ENCODE measurements at regions not wholly inside any gene's neighbourhood (a gene's known extent, or its start where the extent isn't known, plus 50 kb on each side); places are given as distances from the start of the nearest gene placed in this dataset.

- ChIA-PET POLR2A (no interaction called here), CTCF (interaction anchor here (0.6 kb wide), 1 partner anchor 345 kb away, joined by 3 read pairs; no protein-coding TSS in a partner anchor)
- H3K36me3 Mint-ChIP-seq (ENCODE audit: low read depth) = no peaks in the 10 kb centered on the region
- H3K27ac Mint-ChIP-seq = no peak overlapping the region
- H3K9me3 Mint-ChIP-seq (ENCODE audit: low read depth) = peaks cover 4% of the 10 kb centered on the region
- intact Hi-C loops (cut with DNase I, micrococcal nuclease) = no loop called here
- no peaks in the 10 kb centered on the region for H3K4me1 Mint-ChIP-seq
- no peak overlapping the region for H3K4me3 Mint-ChIP-seq
- H3K27me3 Mint-ChIP-seq = peaks cover 29% of the 10 kb centered on the region
- DNase-seq (no peak), ATAC-seq (no peak)
These were observed 80.0 kb downstream of the GALR1 start for GRCh38 chr18:77329651-77330050.

DNA sequence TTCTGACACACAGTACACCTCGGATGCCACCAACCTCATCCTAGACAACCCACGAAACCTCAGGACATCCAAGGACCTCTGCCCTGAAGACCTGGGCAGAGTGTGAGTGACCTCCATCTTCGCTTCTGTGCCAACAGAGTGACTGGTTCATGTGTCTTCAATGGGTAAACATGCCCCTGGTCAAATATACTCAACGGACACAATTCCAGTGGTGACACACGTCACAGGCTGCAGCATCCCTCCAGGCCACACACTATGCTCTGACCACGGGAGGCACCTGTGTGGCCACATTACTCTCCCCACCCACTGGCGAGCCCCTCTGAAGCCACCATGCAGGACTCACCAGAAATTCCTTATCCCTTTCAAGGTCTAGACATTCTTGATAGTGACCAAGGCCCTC lies 85.2 kb downstream of the GALR1 start:
- ATAC-seq = no peak
- CTCF ChIA-PET = no interaction called here
- intact Hi-C loops (cut with DNase I, micrococcal nuclease) = no loop called here
- POLR2A ChIA-PET = no interaction called here
- Mint-ChIP-seq H3K27me3 (peaks cover 26% of the 10 kb centered on the region), H3K9me3 (ENCODE audit: low read depth) (no peaks in the 10 kb centered on the region), H3K27ac (no peak overlapping the region), H3K36me3 (ENCODE audit: low read depth) (no peaks in the 10 kb centered on the region), H3K4me3 (no peak overlapping the region), H3K4me1 (no peaks in the 10 kb centered on the region)
- no peak for DNase-seq

- H3K4me3 Mint-ChIP-seq = no peak overlapping the region
- ChIA-PET CTCF (interaction anchor here (0.7 kb wide), 1 partner anchor 12 kb away, joined by 3 read pairs; no protein-coding TSS in a partner anchor), POLR2A (no interaction called here)
- intact Hi-C loops (cut with DNase I, micrococcal nuclease) = no loop called here
- DNase-seq (no peak), ATAC-seq (no peak)
- no peaks in the 10 kb centered on the region for H3K4me1 Mint-ChIP-seq
- no peak overlapping the region for H3K27ac Mint-ChIP-seq
- no peaks in the 10 kb centered on the region for H3K36me3 Mint-ChIP-seq (ENCODE audit: low read depth)
- no peaks in the 10 kb centered on the region for H3K9me3 Mint-ChIP-seq (ENCODE audit: low read depth)
- peaks cover 26% of the 10 kb centered on the region for H3K27me3 Mint-ChIP-seq
These were observed 88.0 kb downstream of the GALR1 start for GRCh38 chr18:77337604-77338003.

GRCh38 chr18:77339093-77339492 lies 89.4 kb downstream of the GALR1 start:
- Mint-ChIP-seq H3K36me3 (ENCODE audit: low read depth) (no peaks in the 10 kb centered on the region), H3K27ac (no peak overlapping the region), H3K4me1 (no peaks in the 10 kb centered on the region), H3K9me3 (ENCODE audit: low read depth) (no peaks in the 10 kb centered on the region), H3K27me3 (peaks cover 17% of the 10 kb centered on the region), H3K4me3 (no peak overlapping the region)
- ChIA-PET CTCF (no interaction called here), POLR2A (no interaction called here)
- DNase-seq = no peak
- intact Hi-C loops (cut with DNase I, micrococcal nuclease) = no loop called here
- no peak for ATAC-seq

GRCh38 chr18:77339623-77340022 lies 90.0 kb downstream of the GALR1 start:
- ATAC-seq (no peak), DNase-seq (no peak)
- ChIA-PET POLR2A (no interaction called here), CTCF (interaction anchor here (0.5 kb wide), 1 partner anchor 941 kb away, joined by 3 read pairs; no protein-coding TSS in a partner anchor)
- Mint-ChIP-seq H3K27ac (no peak overlapping the region), H3K4me3 (no peak overlapping the region), H3K27me3 (peaks cover 15% of the 10 kb centered on the region), H3K4me1 (no peaks in the 10 kb centered on the region), H3K36me3 (ENCODE audit: low read depth) (no peaks in the 10 kb centered on the region), H3K9me3 (ENCODE audit: low read depth) (no peaks in the 10 kb centered on the region)
- intact Hi-C loops (cut with DNase I, micrococcal nuclease) = no loop called here

- ChIA-PET POLR2A (no interaction called here), CTCF (no interaction called here)
- Mint-ChIP-seq H3K4me1 (no peaks in the 10 kb centered on the region), H3K9me3 (ENCODE audit: low read depth) (no peaks in the 10 kb centered on the region), H3K27me3 (peaks cover 10% of the 10 kb centered on the region), H3K4me3 (no peak overlapping the region), H3K27ac (no peak overlapping the region), H3K36me3 (ENCODE audit: low read depth) (no peaks in the 10 kb centered on the region)
- ATAC-seq (no peak), DNase-seq (no peak)
- intact Hi-C loops (cut with DNase I, micrococcal nuclease) = no loop called here
These were observed 91.2 kb downstream of the GALR1 start for GRCh38 chr18:77340815-77341214.

GRCh38 chr18:77341527-77342325 lies 92.1 kb downstream of the GALR1 start:
- ATAC-seq = no peak
- H3K4me3 Mint-ChIP-seq = no peak overlapping the region
- peaks cover 6% of the 10 kb centered on the region for H3K27me3 Mint-ChIP-seq
- POLR2A ChIA-PET = no interaction called here
- H3K36me3 Mint-ChIP-seq (ENCODE audit: low read depth) = no peaks in the 10 kb centered on the region
- CTCF ChIA-PET = interaction anchor here (0.6 kb wide), 1 partner anchor 538 kb away, joined by 3 read pairs; no protein-coding TSS in a partner anchor
- intact Hi-C loops (cut with DNase I, micrococcal nuclease) = no loop called here
- no peak for DNase-seq
- H3K27ac Mint-ChIP-seq = no peak overlapping the region
- no peaks in the 10 kb centered on the region for H3K9me3 Mint-ChIP-seq (ENCODE audit: low read depth)
- H3K4me1 Mint-ChIP-seq = no peaks in the 10 kb centered on the region

- Mint-ChIP-seq H3K36me3 (ENCODE audit: low read depth) (no peaks in the 10 kb centered on the region), H3K27me3 (peaks cover 6% of the 10 kb centered on the region), H3K27ac (no peak overlapping the region), H3K4me1 (no peaks in the 10 kb centered on the region), H3K4me3 (no peak overlapping the region), H3K9me3 (ENCODE audit: low read depth) (no peaks in the 10 kb centered on the region)
- ChIA-PET POLR2A (no interaction called here), CTCF (no interaction called here)
- DNase-seq (no peak), ATAC-seq (no peak)
- intact Hi-C loops (cut with DNase I, micrococcal nuclease) = no loop called here
These were observed 93.1 kb downstream of the GALR1 start for GRCh38 chr18:77342736-77343135.

DNA sequence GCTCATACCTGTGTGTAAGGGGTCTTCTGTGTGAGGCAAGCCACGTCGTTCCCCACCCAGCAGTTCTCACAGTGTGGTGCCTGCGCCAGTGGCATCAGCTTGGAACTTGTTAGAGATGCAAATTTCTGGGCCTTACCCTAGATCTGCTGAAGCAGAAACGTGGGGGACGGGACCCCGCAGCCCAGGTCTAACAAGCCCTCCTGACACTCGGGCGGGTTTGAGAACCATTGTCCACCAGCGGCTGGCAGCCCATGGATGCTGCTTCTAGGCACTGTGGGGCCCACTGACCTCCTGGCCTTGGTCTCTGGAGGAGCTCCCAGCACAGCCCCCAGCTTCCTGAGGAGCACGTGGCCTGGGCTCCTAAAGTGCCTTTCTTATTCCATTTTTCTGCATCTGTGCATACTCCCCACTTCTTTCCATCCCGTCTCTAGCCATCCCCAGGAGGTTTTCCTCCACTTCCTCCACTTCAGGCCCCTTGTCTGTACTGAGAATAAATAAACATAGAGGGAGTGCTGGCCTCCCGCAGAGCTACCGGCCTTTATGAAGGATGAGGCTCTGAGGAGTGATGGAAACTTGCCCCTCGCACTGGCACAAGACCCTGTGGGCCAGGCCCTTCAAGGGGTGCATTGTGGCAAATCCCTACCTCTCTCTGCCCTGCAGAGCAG lies 94.3 kb downstream of the GALR1 start:
- Mint-ChIP-seq H3K9me3 (ENCODE audit: low read depth) (no peaks in the 10 kb centered on the region), H3K27me3 (peaks cover 3% of the 10 kb centered on the region), H3K4me1 (no peaks in the 10 kb centered on the region), H3K36me3 (ENCODE audit: low read depth) (no peaks in the 10 kb centered on the region), H3K4me3 (no peak overlapping the region), H3K27ac (no peak overlapping the region)
- ChIA-PET POLR2A (no interaction called here), CTCF (interaction anchor here (0.7 kb wide), 1 partner anchor 108 kb away, joined by 3 read pairs; no protein-coding TSS in a partner anchor)
- intact Hi-C loops (cut with DNase I, micrococcal nuclease) = no loop called here
- DNase-seq (no peak), ATAC-seq (no peak)

DNA sequence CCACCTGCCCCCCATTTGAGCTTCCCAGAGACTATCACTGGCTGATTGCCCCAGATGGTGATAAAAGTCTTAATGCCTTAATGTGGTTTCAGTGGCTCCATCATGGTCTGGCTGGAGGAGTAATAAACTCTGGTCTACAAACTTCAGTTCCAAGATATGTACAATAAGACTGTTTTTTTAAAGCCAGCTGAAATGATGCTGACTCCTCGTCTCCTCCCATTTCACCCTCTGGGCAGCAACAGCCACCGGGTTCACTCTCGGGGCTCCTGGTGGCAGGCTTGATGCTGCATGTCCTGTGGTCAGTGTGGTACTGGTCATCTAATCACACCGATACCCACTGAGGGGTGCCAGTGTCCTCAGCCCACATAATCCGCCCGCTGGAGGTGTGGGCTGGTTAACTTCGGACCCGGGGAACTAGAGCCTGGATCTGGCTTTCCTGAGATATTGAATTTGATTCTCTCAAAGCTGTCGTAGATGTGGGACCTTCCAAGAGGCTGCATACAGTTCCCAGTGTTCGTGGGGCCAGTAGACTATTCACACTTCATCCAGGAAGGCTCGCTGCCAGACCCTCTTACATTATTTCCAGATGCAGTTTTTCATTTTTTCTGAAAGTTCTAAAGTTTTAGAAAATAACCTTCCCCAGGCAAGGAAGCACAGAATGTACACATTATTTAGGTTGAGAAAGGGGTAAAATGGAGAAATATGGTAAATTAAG lies 95.3 kb downstream of the GALR1 start:
- POLR2A ChIA-PET = no interaction called here

GRCh38 chr18:77346208-77346810 lies 96.7 kb downstream of the GALR1 start:
- H3K9me3 Mint-ChIP-seq (ENCODE audit: low read depth) = peaks cover 2% of the 10 kb centered on the region
- no peak overlapping the region for H3K27ac Mint-ChIP-seq
- H3K4me1 Mint-ChIP-seq = peaks cover 6% of the 10 kb centered on the region
- ChIA-PET CTCF (interaction anchor here (0.6 to 0.7 kb wide), 2 partner anchors 68 to 477 kb away, joined by 3 read pairs; no protein-coding TSS in a partner anchor), POLR2A (no interaction called here)
- intact Hi-C loops (cut with DNase I, micrococcal nuclease) = no loop called here
- no peak overlapping the region for H3K4me3 Mint-ChIP-seq
- ATAC-seq (no peak), DNase-seq (no peak)
- peaks cover 7% of the 10 kb centered on the region for H3K27me3 Mint-ChIP-seq
- H3K36me3 Mint-ChIP-seq (ENCODE audit: low read depth) = no peaks in the 10 kb centered on the region

More for the DNA sequence above, 95.3 kb downstream of the GALR1 start:
- Mint-ChIP-seq H3K4me1 (no peaks in the 10 kb centered on the region), H3K27me3 (peaks cover 3% of the 10 kb centered on the region), H3K9me3 (ENCODE audit: low read depth) (peaks cover 2% of the 10 kb centered on the region), H3K27ac (no peak overlapping the region), H3K36me3 (ENCODE audit: low read depth) (no peaks in the 10 kb centered on the region), H3K4me3 (no peak overlapping the region)
- DNase-seq (no peak), ATAC-seq (no peak)
- intact Hi-C loops (cut with DNase I, micrococcal nuclease) = no loop called here
- CTCF ChIA-PET = interaction anchor here (0.6 to 0.7 kb wide), 3 partner anchors 103 to 306 kb away, joined by 3 read pairs; no protein-coding TSS in a partner anchor
